OCI-LY7 (cell line): ENCODE measurements at regions not wholly inside any gene's neighbourhood (a gene's known extent, or its start where the extent isn't known, plus 50 kb on each side); places are given as distances from the start of the nearest gene placed in this dataset.

Experiments
- EZH2phosphoT487 ChIP-seq: fragments of 200-600 bp; sonication (generic); IDR thresholded peaks from 2 replicates; pipeline ENCODE4 v1.6.1; 2018; ENCODE audit warnings: low read depth, borderline replicate concordance, mild to moderate bottlenecking, mixed run types, antibody characterized with exemption, low read length, moderate library complexity, mixed read lengths
- TF ChIP-seq, protein P1 (sequence below): fragments of 200-600 bp; sonication (generic); conservative IDR thresholded peaks from 2 replicates; pipeline ENCODE4 v1.5.1; 2014; ENCODE audit warnings: mild to moderate bottlenecking, antibody characterized with exemption, low read length, moderate library complexity, mixed read lengths

DNA sequence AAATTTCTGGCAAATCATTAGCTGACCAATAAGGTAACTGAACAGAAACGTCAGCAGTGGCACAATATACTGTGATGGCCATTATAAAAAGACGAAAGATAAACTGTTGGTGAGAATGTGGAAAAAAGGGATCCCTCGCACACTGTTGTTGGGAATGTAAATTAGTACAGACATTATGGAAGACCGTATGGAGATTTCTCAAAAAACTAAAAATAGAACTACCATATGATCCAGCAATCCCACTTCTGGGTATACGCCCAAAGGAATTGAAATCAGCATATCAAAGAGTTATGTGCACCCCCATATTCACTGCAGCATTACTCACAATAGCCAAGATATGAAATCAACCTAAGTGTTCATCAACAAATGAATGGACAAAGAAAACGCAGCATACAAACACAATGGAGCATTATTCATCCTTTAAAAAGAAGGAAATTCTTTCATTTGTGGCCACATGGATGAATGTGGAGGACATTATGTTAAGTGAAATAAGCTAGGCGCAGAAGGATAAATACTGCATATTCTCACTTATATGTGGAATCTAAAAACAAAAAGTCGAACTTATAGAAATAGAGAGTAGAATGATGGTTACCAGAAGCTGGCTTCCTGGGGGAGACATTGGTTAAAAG lies 257.7 kb downstream of the RHOU start:
- TF ChIP-seq, protein P1, sequence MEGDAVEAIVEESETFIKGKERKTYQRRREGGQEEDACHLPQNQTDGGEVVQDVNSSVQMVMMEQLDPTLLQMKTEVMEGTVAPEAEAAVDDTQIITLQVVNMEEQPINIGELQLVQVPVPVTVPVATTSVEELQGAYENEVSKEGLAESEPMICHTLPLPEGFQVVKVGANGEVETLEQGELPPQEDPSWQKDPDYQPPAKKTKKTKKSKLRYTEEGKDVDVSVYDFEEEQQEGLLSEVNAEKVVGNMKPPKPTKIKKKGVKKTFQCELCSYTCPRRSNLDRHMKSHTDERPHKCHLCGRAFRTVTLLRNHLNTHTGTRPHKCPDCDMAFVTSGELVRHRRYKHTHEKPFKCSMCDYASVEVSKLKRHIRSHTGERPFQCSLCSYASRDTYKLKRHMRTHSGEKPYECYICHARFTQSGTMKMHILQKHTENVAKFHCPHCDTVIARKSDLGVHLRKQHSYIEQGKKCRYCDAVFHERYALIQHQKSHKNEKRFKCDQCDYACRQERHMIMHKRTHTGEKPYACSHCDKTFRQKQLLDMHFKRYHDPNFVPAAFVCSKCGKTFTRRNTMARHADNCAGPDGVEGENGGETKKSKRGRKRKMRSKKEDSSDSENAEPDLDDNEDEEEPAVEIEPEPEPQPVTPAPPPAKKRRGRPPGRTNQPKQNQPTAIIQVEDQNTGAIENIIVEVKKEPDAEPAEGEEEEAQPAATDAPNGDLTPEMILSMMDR = no peak
- no peak for TF ChIP-seq EZH2phosphoT487
